ENCODE measurements at regions not wholly inside any gene's neighbourhood (a gene's known extent, or its start where the extent isn't known, plus 50 kb on each side); places are given as distances from the start of the nearest gene placed in this dataset.
"Not testable (repeated sequence)": the region's sequence is repeated elsewhere in the genome, so short reads cannot be mapped to it uniquely, and the experiment has no call there.

- peak in 1 of 7 experiments; percentile 46 for TF ChIP-seq CTCF (IDR thresholded peaks at IDR 0.05)
- not testable (repeated sequence) for TF ChIP-seq POLR2A (IDR thresholded peaks at IDR 0.05)
Observed at GRCh38 chr11:3581389-3581725, 60.4 kb downstream of the ART5 start.

Measured in body of pancreas (tissue), 4 donors.